HL-60 (cell line): ENCODE measurements at regions not wholly inside any gene's neighbourhood (a gene's known extent, or its start where the extent isn't known, plus 50 kb on each side); places are given as distances from the start of the nearest gene placed in this dataset.

Experiments used
- GABPA ChIP-seq: IDR thresholded peaks from 2 replicates; pipeline ENCODE4 v1.6.1; 2012; ENCODE audit warnings: low read depth
- POLR2AphosphoS5 ChIP-seq: IDR thresholded peaks from 2 replicates; pipeline ENCODE4 v1.6.1; 2012; ENCODE audit warnings: low read depth

GRCh38 chr5:103402851-103403250 lies 144.3 kb downstream of the MACIR start:
- TF ChIP-seq POLR2AphosphoS5, result no peak
- no peak for TF ChIP-seq GABPA
